Panc1 (cell line): ENCODE measurements at regions not wholly inside any gene's neighbourhood (a gene's known extent, or its start where the extent isn't known, plus 50 kb on each side); places are given as distances from the start of the nearest gene placed in this dataset.

Experiments
- ATAC-seq: fragments of 200-7000 bp; cut with Tn5 transposase; 2 replicates; pipeline ENCODE4 v1.9.1; 2020; ENCODE audit warnings: mild to moderate bottlenecking, moderate library complexity
- BruUV-seq: library from RNA; stranded (reverse); fragments of 400-500 nt; replicated peaks from 2 replicates; lab custom pipeline; 2021; lab: Mats Ljungman, UMichigan
- CTCF ChIA-PET: fragments of 300-600 bp; sonication (Branson Sonifier 250); formaldehyde crosslinking; loops from one replicate; lab custom pipeline; 2022; ENCODE audit warnings: antibody characterized with exemption; lab: Charles Lee
- POLR2A ChIA-PET: fragments of 300-600 bp; sonication (Branson Sonifier 250); formaldehyde crosslinking; loops from one replicate; lab custom pipeline; 2022; ENCODE audit warnings: antibody characterized with exemption; lab: Charles Lee
- DNase-seq: peaks from one replicate; pipeline ENCODE4 v3.0.0-alpha.2; 2010; ENCODE audit warnings: low read depth, low spot score
- H3K27ac ChIP-seq: 2 replicates; pipeline ENCODE4 v1.5.1; 2011; ENCODE audit warnings: mild to moderate bottlenecking, low read length, inconsistent platforms
- H3K27me3 ChIP-seq: fragments of 200-500 bp; sonication (Bioruptor generic); 2 replicates; pipeline ENCODE4 v1.6.0; 2014; ENCODE audit warnings: low read length, inconsistent platforms; ENCODE audit not compliant: control insufficient read depth, insufficient read depth
- H3K36me3 ChIP-seq: fragments of 200-500 bp; sonication (Bioruptor generic); 2 replicates; pipeline ENCODE4 v1.5.1; 2014; ENCODE audit warnings: inconsistent platforms, mild to moderate bottlenecking, low read length, moderate library complexity; ENCODE audit not compliant: control insufficient read depth, insufficient read depth
- H3K4me1 ChIP-seq: 2 replicates; pipeline ENCODE4 v1.5.1; 2011; ENCODE audit warnings: inconsistent platforms, mild to moderate bottlenecking, low read length, moderate library complexity; ENCODE audit not compliant: control insufficient read depth, insufficient read depth
- H3K4me3 ChIP-seq, 2 experiments: 2 replicates each; pipeline ENCODE4 v1.5.1; 2011 to 2012; ENCODE audit warnings: low read depth in 2 of 2, low read length in 2 of 2, mild to moderate bottlenecking in 2 of 2, inconsistent platforms in 1 of 2, moderate library complexity in 1 of 2
- H3K9me3 ChIP-seq: fragments of 200-500 bp; sonication (Bioruptor generic); 2 replicates; pipeline ENCODE4 v1.5.1; 2014; ENCODE audit warnings: low read depth, mild to moderate bottlenecking, inconsistent platforms, low read length, moderate library complexity; ENCODE audit not compliant: control insufficient read depth, insufficient read depth
- CTCF ChIP-seq: fragments of 450-650 bp; IDR thresholded peaks from 2 replicates; pipeline ENCODE4 v1.5.1; 2017; ENCODE audit warnings: mild to moderate bottlenecking
- POLR2AphosphoS5 ChIP-seq: IDR thresholded peaks from 2 replicates; pipeline ENCODE4 v1.6.1; 2012; ENCODE audit warnings: mild to moderate bottlenecking, low read depth, low read length, moderate library complexity
- REST ChIP-seq, 2 experiments: IDR thresholded peaks; 2 replicates each; pipeline ENCODE4 v1.6.1; 2011 to 2012; ENCODE audit warnings: low read depth in 2 of 2, control low read depth in 1 of 2, low read length in 1 of 2, mild to moderate bottlenecking in 1 of 2, moderate library complexity in 1 of 2; ENCODE audit not compliant: insufficient read depth in 1 of 2
- SIN3A ChIP-seq: IDR thresholded peaks from 2 replicates; pipeline ENCODE4 v1.6.1; 2012; ENCODE audit warnings: low read depth, mild to moderate bottlenecking, low read length, moderate library complexity, borderline replicate concordance; ENCODE audit not compliant: insufficient read depth
- TCF7L2 ChIP-seq: IDR thresholded peaks from 2 replicates; pipeline ENCODE4 v1.6.1; 2011; ENCODE audit warnings: mild to moderate bottlenecking, low read depth, low read length, inconsistent platforms
- in situ Hi-C: cut with HindIII; loops from 2 replicates; pipeline ENCODE4 v1.10.0; 2016; ENCODE audit warnings: low sequenced_read_pairs, low pct_unique_long_range_greater_than_20kb
- intact Hi-C: fragments of 100-400 bp; cut with micrococcal nuclease; formaldehyde crosslinking; loops from one replicate; pipeline ENCODE4 v1.10.0; 2022; ENCODE audit not compliant: unreplicated experiment

- ChIA-PET CTCF (no interaction called here), POLR2A (no interaction called here)
- Histone ChIP-seq H3K27me3 (no peaks in the 10 kb centered on the region), H3K4me3 (no peak overlapping the region), H3K9me3 (no peaks in the 10 kb centered on the region), H3K27ac (no peak overlapping the region), H3K36me3 (no peaks in the 10 kb centered on the region), H3K4me1 (no peaks in the 10 kb centered on the region)
- BruUV-seq: no TSS peak
- intact Hi-C loops: no loop called here
- in situ Hi-C loops: no loop called here
- no peak for TF ChIP-seq SIN3A
- TF ChIP-seq POLR2AphosphoS5: no peak
- TF ChIP-seq REST (IDR thresholded peaks at IDR 0.05; ENCODE audit: insufficient read depth in 1 of 2, low read depth in 2 of 2, low read length in 1 of 2): no peak
- no peak for TF ChIP-seq CTCF
- no peak for TF ChIP-seq TCF7L2
- DNase-seq (no peak), ATAC-seq (no peak)
Measured at GRCh38 chr10:78473006-78473405, 439.3 kb downstream of the RPS24 start.

GRCh38 chr10:78474743-78475142, 441.1 kb downstream of the RPS24 start:
- intact Hi-C loops: no loop called here
- Histone ChIP-seq H3K27me3 (peaks cover 5% of the 10 kb centered on the region), H3K4me3 (no peak overlapping the region), H3K4me1 (no peaks in the 10 kb centered on the region), H3K36me3 (no peaks in the 10 kb centered on the region), H3K9me3 (no peaks in the 10 kb centered on the region), H3K27ac (no peak overlapping the region)
- no TSS peak for BruUV-seq
- ATAC-seq (no peak), DNase-seq (no peak)
- in situ Hi-C loops: no loop called here
- POLR2A ChIA-PET: no interaction called here
- CTCF ChIA-PET: no interaction called here
- TF ChIP-seq REST (IDR thresholded peaks at IDR 0.05; ENCODE audit: insufficient read depth in 1 of 2, low read depth in 2 of 2, low read length in 1 of 2) (no peak), POLR2AphosphoS5 (no peak), TCF7L2 (no peak), CTCF (no peak), SIN3A (no peak)
